ENCODE measurements at regions not wholly inside any gene's neighbourhood (a gene's known extent, or its start where the extent isn't known, plus 50 kb on each side); places are given as distances from the start of the nearest gene placed in this dataset.

DNA sequence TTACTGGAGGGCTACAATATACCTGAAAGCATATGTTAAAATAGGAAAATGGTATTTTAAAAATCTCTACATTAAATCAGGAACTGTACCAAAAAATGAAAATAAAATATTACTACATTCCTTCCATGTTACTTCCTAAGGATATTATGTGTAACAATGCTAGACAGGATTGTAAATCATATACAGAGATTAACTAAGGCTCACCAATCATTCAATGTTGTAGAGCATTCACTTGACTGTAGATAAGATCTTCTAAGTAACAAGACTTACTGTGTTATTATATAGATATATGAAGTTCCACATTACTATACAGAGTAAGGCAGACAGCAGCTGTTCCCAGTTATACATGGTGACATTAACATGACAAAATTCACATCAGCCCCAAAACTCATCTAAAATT is 1919.1 kb upstream of the CDH9 start:
- Histone ChIP-seq H3K4me2 (ENCODE audit: insufficient read depth, insufficient read length, low read length) (no peak overlapping the region), H3K18ac (ENCODE audit: insufficient read length, low read depth, low read length) (no peak overlapping the region), H3K4ac (ENCODE audit: low read depth, low read length) (no peak overlapping the region), H3K79me1 (ENCODE audit: insufficient read depth, low read depth, low read length, poor library complexity, severe bottlenecking) (no peaks in the 10 kb centered on the region), H2AK5ac (ENCODE audit: insufficient read length, low read length) (no peak overlapping the region), H3K27me3 (ENCODE audit: insufficient read depth, low read length) (no peaks in the 10 kb centered on the region), H4K91ac (ENCODE audit: insufficient read length, low read depth, low read length) (no peak overlapping the region), H2BK15ac (ENCODE audit: low read depth, low read length) (no peak overlapping the region), H2AFZ (ENCODE audit: low read length) (no peak overlapping the region), H2BK12ac (ENCODE audit: insufficient read length, low read depth, low read length) (no peak overlapping the region), H4K5ac (ENCODE audit: insufficient read length, low read depth, low read length) (no peak overlapping the region), H3K14ac (ENCODE audit: insufficient read depth, low read length) (no peak overlapping the region), H4K8ac (replicated peaks; ENCODE audit: insufficient read length, low read depth, low read length) (no peak overlapping the region), H3K9ac (ENCODE audit: extremely low read depth, insufficient read length, low read length) (no peak overlapping the region), H3K23ac (ENCODE audit: insufficient read length, low read depth, low read length) (no peak overlapping the region), H3T11ph (ENCODE audit: low read length) (no peak overlapping the region), H2BK20ac (ENCODE audit: low read depth, low read length, poor library complexity, severe bottlenecking) (no peak overlapping the region), H3K9me3 (ENCODE audit: control insufficient read depth, low read depth, low read length) (no peaks in the 10 kb centered on the region), H3K56ac (ENCODE audit: insufficient read length, low read depth, low read length) (no peak overlapping the region), H3K23me2 (ENCODE audit: insufficient read length, low read depth, low read length, poor library complexity, severe bottlenecking) (no peaks in the 10 kb centered on the region), H2BK5ac (ENCODE audit: insufficient read length, low read length) (no peak overlapping the region), H3K79me2 (ENCODE audit: insufficient read depth, low read length) (no peaks in the 10 kb centered on the region), H3K4me1 (ENCODE audit: insufficient read depth, low read length) (no peaks in the 10 kb centered on the region), H4K20me1 (ENCODE audit: control insufficient read depth, insufficient read depth, insufficient read length) (no peaks in the 10 kb centered on the region), H3K27ac (ENCODE audit: insufficient read length, low read depth, low read length) (no peak overlapping the region), H2BK120ac (ENCODE audit: low read depth, low read length, poor library complexity, severe bottlenecking) (no peak overlapping the region)
- Mint-ChIP-seq H3K27ac (no peak overlapping the region), H3K27me3 (ENCODE audit: low read depth) (no peaks in the 10 kb centered on the region), H3K36me3 (ENCODE audit: insufficient read depth in 1 of 3, low read depth in 3 of 3) (peaks cover 4 to 8% (median 6%) of the 10 kb centered on the region in 3 experiments; a peak in 5 of 7 replicates), H3K4me1 (peaks cover 3 to 6% of the 10 kb centered on the region in 2 experiments; a peak in 3 of 4 replicates), H3K9me3 (peaks cover 5 to 6% of the 10 kb centered on the region in 2 experiments; a peak in 4 of 5 replicates), H3K4me3 (no peak overlapping the region)
- no peak for DNase-seq
- TF ChIP-seq, protein P1, sequence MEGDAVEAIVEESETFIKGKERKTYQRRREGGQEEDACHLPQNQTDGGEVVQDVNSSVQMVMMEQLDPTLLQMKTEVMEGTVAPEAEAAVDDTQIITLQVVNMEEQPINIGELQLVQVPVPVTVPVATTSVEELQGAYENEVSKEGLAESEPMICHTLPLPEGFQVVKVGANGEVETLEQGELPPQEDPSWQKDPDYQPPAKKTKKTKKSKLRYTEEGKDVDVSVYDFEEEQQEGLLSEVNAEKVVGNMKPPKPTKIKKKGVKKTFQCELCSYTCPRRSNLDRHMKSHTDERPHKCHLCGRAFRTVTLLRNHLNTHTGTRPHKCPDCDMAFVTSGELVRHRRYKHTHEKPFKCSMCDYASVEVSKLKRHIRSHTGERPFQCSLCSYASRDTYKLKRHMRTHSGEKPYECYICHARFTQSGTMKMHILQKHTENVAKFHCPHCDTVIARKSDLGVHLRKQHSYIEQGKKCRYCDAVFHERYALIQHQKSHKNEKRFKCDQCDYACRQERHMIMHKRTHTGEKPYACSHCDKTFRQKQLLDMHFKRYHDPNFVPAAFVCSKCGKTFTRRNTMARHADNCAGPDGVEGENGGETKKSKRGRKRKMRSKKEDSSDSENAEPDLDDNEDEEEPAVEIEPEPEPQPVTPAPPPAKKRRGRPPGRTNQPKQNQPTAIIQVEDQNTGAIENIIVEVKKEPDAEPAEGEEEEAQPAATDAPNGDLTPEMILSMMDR (conservative IDR thresholded peaks at IDR 0.05): no peak

Measured in H9 (cell line).